ENCODE measurements at regions not wholly inside any gene's neighbourhood (a gene's known extent, or its start where the extent isn't known, plus 50 kb on each side); places are given as distances from the start of the nearest gene placed in this dataset.

GRCh38 chr15:100759106-100759505, 120.5 kb upstream of the ALDH1A3 start:
- H4K20me1 ChIP-seq (ENCODE audit: insufficient read depth, low read length), result no peaks in the 10 kb centered on the region
- H3K4me3 Mint-ChIP-seq (ENCODE audit: unreplicated experiment), result no peak overlapping the region
- FAIRE-seq, result peak; percentile 32

GRCh38 chr15:100759698-100760356, 119.8 kb upstream of the ALDH1A3 start:
- H3K27ac Mint-ChIP-seq (ENCODE audit: unreplicated experiment), result no peak overlapping the region
- TF ChIP-seq CTCF (IDR thresholded peaks at IDR 0.05; ENCODE audit: insufficient read depth, low read depth, low read length), result no peak
- no peak for TF ChIP-seq EZH2 (IDR thresholded peaks at IDR 0.05; ENCODE audit: insufficient read depth, low read length)
- Histone ChIP-seq H3K4me3 (ENCODE audit: insufficient read depth, low read depth, low read length) (no peak overlapping the region), H3K27ac (ENCODE audit: low read depth, low read length) (no peak overlapping the region), H3K4me1 (ENCODE audit: insufficient read depth, low read length) (peaks cover 16% of the 10 kb centered on the region), H3K27me3 (ENCODE audit: insufficient read depth, low read length) (no peaks in the 10 kb centered on the region), H4K20me1 (ENCODE audit: insufficient read depth, low read length) (no peaks in the 10 kb centered on the region), H3K79me2 (ENCODE audit: insufficient read depth, low read length) (no peaks in the 10 kb centered on the region), H2AFZ (ENCODE audit: low read depth, low read length) (no peak overlapping the region), H3K4me2 (ENCODE audit: low read length) (peak overlapping the region; percentile 54), H3K9ac (ENCODE audit: low read length) (peak overlapping the region; percentile 25), H3K36me3 (ENCODE audit: insufficient read depth, low read length) (no peaks in the 10 kb centered on the region), H3K9me3 (ENCODE audit: insufficient read depth, low read depth, low read length) (no peaks in the 10 kb centered on the region)
- H3K9me3 Mint-ChIP-seq (ENCODE audit: unreplicated experiment), result no peaks in the 10 kb centered on the region
- DNase-seq (ENCODE audit: low read depth) (peak; percentile 69), FAIRE-seq (no peak)
- peaks cover 11% of the 10 kb centered on the region for H3K4me1 Mint-ChIP-seq (ENCODE audit: low read depth, unreplicated experiment)
- no peaks in the 10 kb centered on the region for H3K36me3 Mint-ChIP-seq (ENCODE audit: low read depth, unreplicated experiment)
- H3K4me3 Mint-ChIP-seq (ENCODE audit: unreplicated experiment), result no peak overlapping the region
- H3K27me3 Mint-ChIP-seq (ENCODE audit: low read depth, unreplicated experiment), result peaks cover 8% of the 10 kb centered on the region

More at GRCh38 chr15:100759106-100759505, 120.5 kb upstream of the ALDH1A3 start:
- H3K9me3 Mint-ChIP-seq (ENCODE audit: unreplicated experiment), result no peaks in the 10 kb centered on the region
- peaks cover 11% of the 10 kb centered on the region for H3K4me1 Mint-ChIP-seq (ENCODE audit: low read depth, unreplicated experiment)
- Histone ChIP-seq H2AFZ (ENCODE audit: low read depth, low read length) (no peak overlapping the region), H3K4me1 (ENCODE audit: insufficient read depth, low read length) (peaks cover 14% of the 10 kb centered on the region), H3K36me3 (ENCODE audit: insufficient read depth, low read length) (no peaks in the 10 kb centered on the region), H3K27ac (ENCODE audit: low read depth, low read length) (no peak overlapping the region), H3K9ac (ENCODE audit: low read length) (peak overlapping the region; percentile 25), H3K27me3 (ENCODE audit: insufficient read depth, low read length) (no peaks in the 10 kb centered on the region), H3K4me3 (ENCODE audit: insufficient read depth, low read depth, low read length) (no peak overlapping the region), H3K79me2 (ENCODE audit: insufficient read depth, low read length) (no peaks in the 10 kb centered on the region), H3K4me2 (ENCODE audit: low read length) (peak overlapping the region; percentile 54), H3K9me3 (ENCODE audit: insufficient read depth, low read depth, low read length) (no peaks in the 10 kb centered on the region)
- peaks cover 7% of the 10 kb centered on the region for H3K27me3 Mint-ChIP-seq (ENCODE audit: low read depth, unreplicated experiment)
- TF ChIP-seq CTCF (IDR thresholded peaks at IDR 0.05; ENCODE audit: insufficient read depth, low read depth, low read length) (no peak), EZH2 (IDR thresholded peaks at IDR 0.05; ENCODE audit: insufficient read depth, low read length) (no peak)
- no peak overlapping the region for H3K27ac Mint-ChIP-seq (ENCODE audit: unreplicated experiment)
- no peaks in the 10 kb centered on the region for H3K36me3 Mint-ChIP-seq (ENCODE audit: low read depth, unreplicated experiment)
- DNase-seq (ENCODE audit: low read depth), result peak; percentile 71

- Mint-ChIP-seq H3K27me3 (ENCODE audit: low read depth, unreplicated experiment) (peaks cover 14% of the 10 kb centered on the region), H3K9me3 (ENCODE audit: unreplicated experiment) (no peaks in the 10 kb centered on the region), H3K27ac (ENCODE audit: unreplicated experiment) (no peak overlapping the region), H3K36me3 (ENCODE audit: low read depth, unreplicated experiment) (no peaks in the 10 kb centered on the region), H3K4me3 (ENCODE audit: unreplicated experiment) (no peak overlapping the region), H3K4me1 (ENCODE audit: low read depth, unreplicated experiment) (peaks cover 11% of the 10 kb centered on the region)
- Histone ChIP-seq H3K27ac (ENCODE audit: low read depth, low read length) (no peak overlapping the region), H3K36me3 (ENCODE audit: insufficient read depth, low read length) (no peaks in the 10 kb centered on the region), H3K27me3 (ENCODE audit: insufficient read depth, low read length) (no peaks in the 10 kb centered on the region), H3K4me1 (ENCODE audit: insufficient read depth, low read length) (peaks cover 22% of the 10 kb centered on the region), H3K79me2 (ENCODE audit: insufficient read depth, low read length) (no peaks in the 10 kb centered on the region), H3K9ac (ENCODE audit: low read length) (no peak overlapping the region), H4K20me1 (ENCODE audit: insufficient read depth, low read length) (no peaks in the 10 kb centered on the region), H2AFZ (ENCODE audit: low read depth, low read length) (no peak overlapping the region), H3K9me3 (ENCODE audit: insufficient read depth, low read depth, low read length) (no peaks in the 10 kb centered on the region), H3K4me2 (ENCODE audit: low read length) (peak overlapping the region; percentile 54), H3K4me3 (ENCODE audit: insufficient read depth, low read depth, low read length) (no peak overlapping the region)
- FAIRE-seq, result no peak
- TF ChIP-seq EZH2 (IDR thresholded peaks at IDR 0.05; ENCODE audit: insufficient read depth, low read length), result no peak
- no peak for TF ChIP-seq CTCF (IDR thresholded peaks at IDR 0.05; ENCODE audit: insufficient read depth, low read depth, low read length)
- DNase-seq (ENCODE audit: low read depth), result no peak
Measured at GRCh38 chr15:100760357-100760903, 119.2 kb upstream of the ALDH1A3 start.
